HG02970 (cell line): ENCODE measurements at regions not wholly inside any gene's neighbourhood (a gene's known extent, or its start where the extent isn't known, plus 50 kb on each side); places are given as distances from the start of the nearest gene placed in this dataset.

ENCODE experiments used
- ATAC-seq: cut with Tn5 transposase; IDR thresholded peaks from one replicate; pipeline ENCODE4 v1.9.1; 2021; ENCODE audit warnings: mild to moderate bottlenecking, moderate library complexity, moderate number of reproducible peaks; ENCODE audit not compliant: unreplicated experiment, low FRiP score

- no peak for ATAC-seq
Observed at GRCh38 chr12:43126652-43127375, 425.2 kb downstream of the ADAMTS20 start.

- ATAC-seq: no peak
Observed at GRCh38 chr12:43123461-43123860, 428.5 kb downstream of the ADAMTS20 start.

DNA sequence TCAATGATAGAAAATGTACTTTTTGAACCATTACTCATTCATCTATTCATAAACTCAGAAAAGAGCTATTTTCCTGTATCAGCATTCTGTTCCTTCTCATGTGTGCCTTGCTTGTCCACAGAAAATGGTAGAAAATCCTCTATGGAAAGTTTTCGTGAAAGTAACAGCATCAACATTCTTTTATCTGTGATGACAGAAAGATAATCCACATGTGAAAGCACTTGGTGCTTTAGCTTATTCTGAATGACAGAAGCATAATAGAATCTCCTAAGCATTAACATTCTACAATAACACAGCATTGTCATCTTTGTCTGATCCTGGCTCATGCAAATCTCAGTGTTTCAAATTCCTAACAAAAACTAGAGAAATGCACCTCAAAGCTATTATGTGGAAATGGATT, 431.9 kb downstream of the ADAMTS20 start:
- ATAC-seq: no peak

DNA sequence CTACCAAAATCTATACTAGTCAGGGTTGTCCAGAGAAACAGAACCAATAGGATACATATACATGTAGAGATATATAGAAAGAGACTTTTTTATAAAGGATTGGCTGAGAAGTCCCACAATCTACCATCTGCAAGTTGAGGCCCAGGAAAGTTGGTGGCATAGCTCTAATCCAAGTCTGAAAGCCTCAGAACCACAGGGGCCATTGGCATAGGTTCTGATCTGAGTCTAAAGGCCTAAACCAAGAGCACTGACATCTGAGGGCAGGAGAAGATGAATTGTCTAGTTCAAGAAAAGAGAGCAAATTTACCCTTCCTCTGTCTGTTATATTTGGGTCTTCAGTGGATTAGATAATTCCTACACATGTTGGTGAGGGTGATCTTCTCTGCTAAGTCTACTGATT, 433.1 kb downstream of the ADAMTS20 start:
- ATAC-seq: no peak

DNA sequence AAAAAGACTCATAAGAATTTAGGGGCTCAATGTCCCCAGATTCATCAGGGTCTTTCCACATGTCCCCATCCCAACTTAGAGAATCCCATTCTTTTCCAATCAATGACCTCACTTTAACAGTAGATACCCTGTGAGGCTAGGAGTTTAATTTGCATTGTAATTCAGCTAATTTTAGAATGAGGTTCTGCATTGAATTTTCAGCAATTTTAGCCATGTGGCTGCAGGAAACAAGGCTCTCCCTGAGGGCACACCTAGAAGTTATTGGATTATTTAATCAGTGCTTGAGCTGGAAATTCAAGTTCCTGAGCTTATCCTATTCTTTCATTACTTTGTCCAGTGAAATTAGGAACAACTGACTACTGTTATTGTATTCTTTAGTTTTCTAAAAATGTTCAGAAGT, 433.8 kb downstream of the ADAMTS20 start:
- no peak for ATAC-seq

DNA sequence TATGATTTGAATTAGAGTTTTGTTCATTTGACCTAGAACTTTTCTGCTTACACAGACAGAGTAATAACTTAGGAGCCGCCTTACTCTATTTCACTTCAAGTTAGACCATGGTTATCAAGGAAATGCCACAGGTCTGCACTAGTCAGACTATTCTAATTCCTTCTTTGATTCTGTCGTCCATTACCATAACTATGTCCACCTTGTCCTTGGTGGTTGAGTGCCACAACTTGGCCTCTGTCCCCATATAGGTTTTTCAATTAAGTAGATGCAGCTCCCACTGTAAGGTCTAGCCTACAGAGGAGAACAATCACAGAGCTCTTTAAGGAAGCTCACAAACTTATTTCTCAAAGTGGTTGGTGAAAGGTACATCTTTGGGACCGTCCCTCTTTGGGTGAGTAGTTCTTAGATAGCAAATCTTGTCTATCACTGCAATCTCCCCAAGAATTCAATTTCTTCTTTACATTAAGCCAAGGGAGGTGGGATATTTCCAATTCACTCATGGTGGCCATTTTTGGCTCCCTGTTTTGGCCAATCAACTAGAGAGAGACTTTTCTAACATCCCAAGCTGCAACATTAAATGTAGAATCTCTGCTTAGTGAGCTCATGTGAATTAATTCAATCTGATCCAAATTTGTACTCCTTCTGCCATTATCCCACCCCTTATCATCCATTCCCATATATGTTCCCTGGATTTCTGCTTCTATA, 434.6 kb downstream of the ADAMTS20 start:
- ATAC-seq: no peak

DNA sequence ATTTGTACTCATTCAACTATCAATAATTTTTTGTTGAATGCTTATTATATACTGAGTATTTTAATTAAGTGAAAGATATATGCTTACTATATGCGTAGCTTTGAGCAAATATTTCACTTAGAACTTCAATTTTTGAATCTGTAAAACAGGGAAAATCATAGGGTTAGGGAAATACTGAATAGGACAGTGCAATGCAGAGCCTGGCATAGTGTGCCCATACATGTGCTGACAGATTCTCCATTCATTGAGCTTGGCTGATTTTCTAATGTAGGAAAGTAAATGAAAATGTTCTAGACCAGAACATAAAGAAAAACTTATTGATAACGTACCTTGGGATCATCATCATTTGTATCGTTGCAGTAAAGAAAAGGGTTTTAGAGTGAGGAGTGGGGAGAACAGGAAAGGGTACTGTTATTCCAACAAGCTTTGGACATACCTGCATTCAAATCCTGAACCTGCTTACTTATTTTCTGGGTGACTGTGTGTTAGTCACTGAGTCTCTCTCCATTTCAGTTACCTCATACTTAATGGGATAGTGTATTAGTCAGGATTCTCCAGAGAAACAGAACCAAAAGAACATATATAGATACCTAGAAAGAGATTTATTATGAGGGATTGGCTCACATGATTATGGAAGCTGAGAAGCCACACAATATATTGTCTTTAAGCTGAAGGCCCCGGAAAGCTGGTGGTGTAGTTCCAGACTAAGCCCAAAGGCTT, 436.4 kb downstream of the ADAMTS20 start:
- no peak for ATAC-seq

DNA sequence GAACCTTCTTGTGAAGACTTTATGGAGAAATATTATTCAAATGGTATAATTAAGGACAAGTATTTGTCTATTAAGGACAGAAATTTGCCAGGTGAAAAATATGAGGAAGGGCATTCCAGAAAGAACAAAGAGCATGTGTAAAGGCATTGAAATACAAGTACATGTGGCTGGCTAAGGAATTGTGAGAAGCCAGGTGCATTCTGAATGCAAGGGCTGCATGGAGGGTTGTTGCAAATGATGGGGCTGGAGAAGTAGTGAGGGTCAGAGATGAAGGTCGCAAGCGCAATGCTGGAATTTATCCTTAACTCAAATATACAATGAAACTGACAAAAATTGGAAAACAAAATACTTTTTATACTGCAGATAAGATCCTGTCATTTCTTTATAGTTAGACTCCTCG, 437.7 kb downstream of the ADAMTS20 start:
- no peak for ATAC-seq

GRCh38 chr12:43113616-43114015, 438.4 kb downstream of the ADAMTS20 start:
- ATAC-seq: no peak

- ATAC-seq: no peak
Observed at GRCh38 chr12:43113135-43113534, 438.9 kb downstream of the ADAMTS20 start.

DNA sequence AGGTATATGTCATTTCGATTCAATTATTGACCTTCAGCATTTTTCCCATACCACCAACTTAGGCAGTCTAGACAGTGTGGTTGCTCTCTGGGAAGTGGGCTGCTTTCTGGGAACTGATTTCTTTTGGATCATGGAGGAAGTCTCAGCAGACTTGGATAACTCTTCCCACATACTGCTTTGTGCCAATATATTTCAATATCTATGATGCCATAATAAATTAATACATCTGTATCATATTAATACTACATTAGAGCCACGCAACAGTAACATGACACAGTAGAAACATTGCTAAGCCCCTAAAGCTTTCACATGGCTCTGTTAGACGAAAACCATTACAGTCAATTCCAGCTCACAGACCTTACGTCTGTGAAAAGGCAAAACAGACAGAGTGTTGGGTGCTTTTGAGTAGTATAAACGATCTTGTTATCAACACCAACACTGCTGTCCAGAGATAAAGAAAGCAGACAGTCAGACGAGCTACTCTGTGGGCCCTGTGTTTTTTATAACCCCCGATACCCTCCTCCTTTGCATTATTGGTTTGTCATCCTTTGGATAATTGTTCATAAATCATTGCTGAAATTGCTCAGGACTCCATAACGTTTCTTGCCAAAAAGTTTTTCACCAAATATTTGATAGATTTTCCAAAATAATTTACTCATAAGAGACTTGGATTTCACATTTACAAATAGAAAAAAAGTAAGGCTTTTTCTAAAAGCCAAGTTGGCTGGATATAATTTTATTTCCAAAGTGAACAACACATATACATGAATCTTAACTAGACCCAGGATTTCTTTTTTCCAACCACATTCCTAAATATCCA, 439.7 kb downstream of the ADAMTS20 start:
- ATAC-seq: no peak

DNA sequence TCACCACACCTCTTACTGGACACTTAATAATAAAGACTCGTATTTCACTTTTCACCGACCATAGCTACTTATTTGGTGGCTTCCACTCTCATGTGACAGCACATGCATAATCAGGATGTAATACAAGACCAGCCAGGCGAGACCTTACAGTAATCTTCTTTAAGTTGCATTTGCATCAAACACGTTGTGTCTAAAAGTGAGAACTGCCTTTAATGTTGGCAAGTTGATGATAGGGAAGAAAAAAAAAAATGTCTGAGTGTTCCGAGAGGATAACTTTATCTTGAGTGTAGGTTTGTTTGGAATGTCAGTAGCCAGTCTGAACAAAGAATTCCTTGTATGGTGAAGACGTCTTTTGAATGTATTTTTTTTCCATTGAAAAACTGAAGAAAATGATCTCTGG, 440.4 kb downstream of the ADAMTS20 start:
- no peak for ATAC-seq

DNA sequence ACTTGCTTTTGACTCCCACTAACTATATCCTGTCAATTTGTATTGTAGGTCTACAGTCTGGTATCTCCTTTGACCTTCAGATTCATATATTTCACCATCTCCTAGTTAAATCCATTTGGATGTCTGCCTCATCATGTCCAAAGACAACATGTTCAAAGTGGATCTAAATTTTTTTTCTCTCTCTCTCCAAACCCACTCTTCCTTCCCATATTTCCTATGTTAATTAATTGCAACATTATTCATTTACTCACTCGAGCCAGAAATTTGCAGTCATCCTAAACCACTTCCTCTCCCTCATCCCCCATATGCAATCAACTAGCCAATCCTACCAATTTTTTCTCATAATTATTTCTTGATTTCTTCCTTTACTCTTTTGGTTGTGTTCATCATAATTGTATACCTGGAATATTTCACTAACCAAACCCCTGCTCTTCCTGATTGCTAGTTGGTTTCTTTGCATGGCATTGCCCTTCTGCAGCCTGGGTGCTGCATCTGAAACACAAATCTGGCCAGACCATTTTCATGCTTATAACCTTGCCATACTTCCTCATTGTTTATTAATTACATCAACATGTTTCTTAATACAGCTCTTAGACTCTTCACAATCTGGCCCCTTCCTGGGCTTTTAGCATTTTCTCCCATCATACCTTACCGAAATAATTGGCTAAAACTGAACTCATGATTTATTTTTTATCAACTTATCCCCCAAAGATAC, 442.2 kb downstream of the ADAMTS20 start:
- ATAC-seq: no peak

- no peak for ATAC-seq
Observed at GRCh38 chr12:43108656-43109055, 443.3 kb downstream of the ADAMTS20 start.

DNA sequence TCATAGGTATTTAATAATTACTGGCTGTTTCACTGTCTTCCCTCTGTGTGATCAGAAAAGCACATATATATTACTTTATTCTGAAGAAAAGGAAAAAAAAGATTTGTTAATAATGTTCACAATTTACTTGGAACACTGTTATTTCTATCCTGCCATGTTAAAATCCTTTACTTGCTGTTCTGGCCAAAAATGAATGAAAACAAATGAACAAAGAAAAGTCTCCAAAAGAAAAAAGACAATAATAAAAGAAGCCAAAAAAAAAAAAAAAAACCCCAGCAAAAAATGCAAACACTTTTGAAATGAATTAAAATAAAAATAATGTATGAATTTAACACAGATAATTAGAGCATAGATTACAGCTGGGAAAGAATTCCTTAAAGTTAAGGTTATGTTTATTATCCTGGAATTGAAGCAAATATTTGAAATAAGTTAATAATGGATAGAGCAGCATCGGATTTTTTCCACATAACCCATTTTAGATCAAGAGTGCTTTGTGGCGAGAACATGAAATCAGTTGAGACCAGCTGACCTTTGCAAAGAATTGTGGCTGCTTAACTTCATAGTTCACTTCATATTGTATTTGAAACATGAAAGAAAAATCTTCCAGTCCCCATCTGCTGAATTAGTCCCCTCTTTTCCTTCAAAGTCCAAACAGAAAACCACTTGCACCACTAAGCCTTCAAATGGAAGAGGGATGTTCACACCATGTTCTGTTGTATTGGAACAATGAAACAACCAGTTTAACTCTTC, 444.8 kb downstream of the ADAMTS20 start:
- ATAC-seq: no peak

- ATAC-seq: no peak
Observed at GRCh38 chr12:43106355-43106754, 445.6 kb downstream of the ADAMTS20 start.

DNA sequence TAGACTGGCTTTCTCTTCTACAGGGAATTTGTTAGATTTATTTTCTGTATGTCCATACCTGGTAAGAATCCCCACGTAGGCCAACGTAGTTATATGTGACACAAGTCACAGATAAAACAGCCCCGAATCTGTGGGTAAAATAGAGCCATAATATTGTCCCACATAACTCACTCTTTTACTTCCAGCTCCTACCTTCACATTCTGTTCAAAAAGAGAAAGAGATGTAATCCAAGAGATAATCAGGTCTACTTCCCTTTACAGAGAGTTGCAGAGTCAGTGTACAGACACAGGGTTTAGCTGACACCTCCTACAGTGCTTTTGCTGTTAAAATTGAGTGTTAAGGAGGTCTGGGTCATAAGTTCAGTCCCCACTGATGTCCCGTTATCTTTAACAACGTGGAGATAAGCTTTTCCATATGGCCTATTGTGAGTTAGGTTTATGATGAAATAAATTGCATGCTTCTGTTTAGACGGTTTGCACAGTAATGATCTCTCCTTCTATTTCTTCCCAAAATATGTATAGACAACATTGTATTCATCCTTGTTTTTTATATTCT, 446.5 kb downstream of the ADAMTS20 start:
- no peak for ATAC-seq

- ATAC-seq: no peak
Observed at GRCh38 chr12:43104494-43104893, 447.5 kb downstream of the ADAMTS20 start.

GRCh38 chr12:43103866-43104265, 448.1 kb downstream of the ADAMTS20 start:
- ATAC-seq: no peak
